Ishikawa (cell line): ENCODE measurements at regions not wholly inside any gene's neighbourhood (a gene's known extent, or its start where the extent isn't known, plus 50 kb on each side); places are given as distances from the start of the nearest gene placed in this dataset.

Experiments
- CEBPB ChIP-seq: IDR thresholded peaks from 2 replicates; pipeline ENCODE4 v1.6.1; 2012
- EGR1 ChIP-seq: IDR thresholded peaks from 2 replicates; pipeline ENCODE4 v1.6.1; 2012
- EP300 ChIP-seq: IDR thresholded peaks from 2 replicates; pipeline ENCODE4 v1.6.1; 2012; ENCODE audit warnings: borderline replicate concordance
- FOXM1 ChIP-seq: IDR thresholded peaks from 2 replicates; pipeline ENCODE4 v1.6.1; 2012; ENCODE audit warnings: low read depth, borderline replicate concordance
- RAD21 ChIP-seq: IDR thresholded peaks from 2 replicates; pipeline ENCODE4 v1.6.1; 2012; ENCODE audit warnings: low read depth
- USF1 ChIP-seq: IDR thresholded peaks from 2 replicates; pipeline ENCODE4 v1.6.1; 2012

- TF ChIP-seq EGR1 (no peak), EP300 (no peak), CEBPB (no peak), USF1 (no peak), FOXM1 (no peak), RAD21 (no peak)
These were observed 1085.3 kb upstream of the MAP3K7 start for GRCh38 chr6:91672201-91672600.
